Effector memory CD8-positive, alpha-beta T cell (primary cell): ENCODE measurements at regions not wholly inside any gene's neighbourhood (a gene's known extent, or its start where the extent isn't known, plus 50 kb on each side); places are given as distances from the start of the nearest gene placed in this dataset.
"Not testable (repeated sequence)": the region's sequence is repeated elsewhere in the genome, so short reads cannot be mapped to it uniquely, and the experiment has no call there.

Experiments
- ATAC-seq: fragments of 150-1000 bp; cut with Tn5 transposase; replicated peaks from 2 replicates; pipeline ENCODE4 v1.10.0; 2021; ENCODE audit warnings: mild to moderate bottlenecking, moderate library complexity
- DNase-seq, 3 experiments: peaks; one replicate each; pipeline ENCODE4 v3.0.0; 2021
- H3K27ac Mint-ChIP-seq, 2 donors: one replicate each; pipeline ENCODE4 v1.8.0; 2022; ENCODE audit warnings: mild to moderate bottlenecking in 2 of 2, mixed read lengths in 2 of 2, moderate library complexity in 2 of 2
- H3K27me3 Mint-ChIP-seq, 2 donors: one replicate each; pipeline ENCODE4 v1.8.0; 2022; ENCODE audit warnings: mixed read lengths in 2 of 2
- H3K36me3 Mint-ChIP-seq: one replicate; pipeline ENCODE4 v1.8.0; 2022; ENCODE audit warnings: mild to moderate bottlenecking, moderate library complexity, mixed read lengths; ENCODE audit not compliant: insufficient read depth
- H3K4me1 Mint-ChIP-seq, 2 donors: one replicate each; pipeline ENCODE4 v1.8.0; 2022; ENCODE audit warnings: low read depth in 2 of 2, mixed read lengths in 2 of 2
- H3K4me3 Mint-ChIP-seq, 2 donors: one replicate each; pipeline ENCODE4 v1.8.0; 2022; ENCODE audit warnings: mild to moderate bottlenecking in 2 of 2, mixed read lengths in 2 of 2, moderate library complexity in 2 of 2
- H3K9me3 Mint-ChIP-seq, 2 donors: one replicate each; pipeline ENCODE4 v1.8.0; 2022; ENCODE audit warnings: mixed read lengths in 2 of 2

- no peak for DNase-seq
- no peak overlapping the region for H3K4me3 Mint-ChIP-seq
- ATAC-seq, result no peak
- H3K4me1 Mint-ChIP-seq, result no peaks in the 10 kb centered on the region
- H3K27ac Mint-ChIP-seq, result no peak overlapping the region
- no peaks in the 10 kb centered on the region for H3K9me3 Mint-ChIP-seq
- H3K36me3 Mint-ChIP-seq, result no peaks in the 10 kb centered on the region
- H3K27me3 Mint-ChIP-seq, result peaks cover 31 to 55% of the 10 kb centered on the region in 2 donors
These were observed 87.0 kb upstream of the MAGI3 start for GRCh38 chr1:113303267-113303666.

GRCh38 chr1:113305029-113305428 is 85.3 kb upstream of the MAGI3 start:
- H3K27ac Mint-ChIP-seq, DNase-seq, H3K9me3 Mint-ChIP-seq, H3K36me3 Mint-ChIP-seq, H3K4me3 Mint-ChIP-seq, ATAC-seq, H3K4me1 Mint-ChIP-seq: not testable (repeated sequence)
- H3K27me3 Mint-ChIP-seq, result peaks cover 44 to 71% of the 10 kb centered on the region in 2 donors

GRCh38 chr1:113307771-113308445 is 82.4 kb upstream of the MAGI3 start:
- peaks cover 58 to 85% of the 10 kb centered on the region in 2 donors for H3K27me3 Mint-ChIP-seq
- no peak overlapping the region for H3K4me3 Mint-ChIP-seq
- H3K4me1 Mint-ChIP-seq, result no peaks in the 10 kb centered on the region
- peaks cover 6 to 9% of the 10 kb centered on the region in 2 donors for H3K9me3 Mint-ChIP-seq
- peaks cover 3% of the 10 kb centered on the region for H3K36me3 Mint-ChIP-seq
- DNase-seq, result no peak
- ATAC-seq, result no peak
- no peak overlapping the region for H3K27ac Mint-ChIP-seq

- not testable (repeated sequence) for H3K4me1 Mint-ChIP-seq, DNase-seq, H3K9me3 Mint-ChIP-seq, H3K4me3 Mint-ChIP-seq, H3K36me3 Mint-ChIP-seq, ATAC-seq, H3K27ac Mint-ChIP-seq
- H3K27me3 Mint-ChIP-seq, result peaks cover 51 to 58% of the 10 kb centered on the region in 2 donors
These were observed 77.7 kb upstream of the MAGI3 start for GRCh38 chr1:113312651-113313050.

GRCh38 chr1:113314600-113314999 is 75.7 kb upstream of the MAGI3 start:
- Mint-ChIP-seq H3K4me1 (no peaks in the 10 kb centered on the region), H3K36me3 (peaks cover 3% of the 10 kb centered on the region), H3K27ac (no peak overlapping the region), H3K4me3 (no peak overlapping the region), H3K27me3 (peaks cover 32 to 40% of the 10 kb centered on the region in 2 donors), H3K9me3 (peaks cover 7 to 9% of the 10 kb centered on the region in 2 donors)
- DNase-seq (no peak), ATAC-seq (no peak)

- no peaks in the 10 kb centered on the region for H3K27me3 Mint-ChIP-seq
- no peaks in the 10 kb centered on the region for H3K4me1 Mint-ChIP-seq
- no peak overlapping the region for H3K27ac Mint-ChIP-seq
- ATAC-seq (no peak), DNase-seq (no peak)
- H3K9me3 Mint-ChIP-seq, result no peaks in the 10 kb centered on the region
- no peaks in the 10 kb centered on the region for H3K36me3 Mint-ChIP-seq
- no peak overlapping the region for H3K4me3 Mint-ChIP-seq
These were observed 70.0 kb upstream of the MAGI3 start for GRCh38 chr1:113320272-113320671.

- no peaks in the 10 kb centered on the region for H3K9me3 Mint-ChIP-seq
These were observed 69.2 kb upstream of the MAGI3 start for GRCh38 chr1:113320972-113321680.

GRCh38 chr1:113321771-113322387 is 68.4 kb upstream of the MAGI3 start:
- ATAC-seq (no peak), DNase-seq (no peak)
- no peak overlapping the region for H3K27ac Mint-ChIP-seq
- H3K27me3 Mint-ChIP-seq, result no peaks in the 10 kb centered on the region
- H3K36me3 Mint-ChIP-seq, result no peaks in the 10 kb centered on the region
- H3K4me3 Mint-ChIP-seq, result no peak overlapping the region
- H3K9me3 Mint-ChIP-seq, result no peaks in the 10 kb centered on the region
- H3K4me1 Mint-ChIP-seq, result no peaks in the 10 kb centered on the region

More at GRCh38 chr1:113320972-113321680, 69.2 kb upstream of the MAGI3 start:
- Mint-ChIP-seq H3K27ac (no peak overlapping the region), H3K27me3 (no peaks in the 10 kb centered on the region), H3K36me3 (no peaks in the 10 kb centered on the region), H3K4me3 (no peak overlapping the region), H3K4me1 (no peaks in the 10 kb centered on the region)
- ATAC-seq (no peak), DNase-seq (no peak)

- H3K27me3 Mint-ChIP-seq, result no peaks in the 10 kb centered on the region
- no peaks in the 10 kb centered on the region for H3K4me1 Mint-ChIP-seq
- H3K36me3 Mint-ChIP-seq, result no peaks in the 10 kb centered on the region
- ATAC-seq, result no peak
- H3K27ac Mint-ChIP-seq, result no peak overlapping the region
- no peak overlapping the region for H3K4me3 Mint-ChIP-seq
- DNase-seq, result no peak
- H3K9me3 Mint-ChIP-seq, result no peaks in the 10 kb centered on the region
These were observed 67.9 kb upstream of the MAGI3 start for GRCh38 chr1:113322439-113322838.

- H3K36me3 Mint-ChIP-seq, result no peaks in the 10 kb centered on the region
- H3K4me3 Mint-ChIP-seq, result no peak overlapping the region
- no peak overlapping the region for H3K27ac Mint-ChIP-seq
- no peaks in the 10 kb centered on the region for H3K27me3 Mint-ChIP-seq
- no peaks in the 10 kb centered on the region for H3K4me1 Mint-ChIP-seq
- ATAC-seq (no peak), DNase-seq (no peak)
- no peaks in the 10 kb centered on the region for H3K9me3 Mint-ChIP-seq
These were observed 65.3 kb upstream of the MAGI3 start for GRCh38 chr1:113325022-113325421.

- Mint-ChIP-seq H3K4me1 (no peaks in the 10 kb centered on the region), H3K27ac (no peak overlapping the region), H3K9me3 (no peaks in the 10 kb centered on the region), H3K36me3 (no peaks in the 10 kb centered on the region), H3K4me3 (no peak overlapping the region), H3K27me3 (no peaks in the 10 kb centered on the region)
- DNase-seq (no peak), ATAC-seq (no peak)
These were observed 63.3 kb upstream of the MAGI3 start for GRCh38 chr1:113326976-113327375.

- Mint-ChIP-seq H3K4me1 (no peaks in the 10 kb centered on the region), H3K4me3 (no peak overlapping the region)
- no peak for ATAC-seq
These were observed 57.3 kb upstream of the MAGI3 start for GRCh38 chr1:113333056-113333455.

GRCh38 chr1:113340038-113340437 is 50.3 kb upstream of the MAGI3 start:
- Mint-ChIP-seq H3K4me3 (no peak overlapping the region), H3K4me1 (no peaks in the 10 kb centered on the region), H3K27ac (no peak overlapping the region), H3K36me3 (no peaks in the 10 kb centered on the region), H3K9me3 (no peaks in the 10 kb centered on the region), H3K27me3 (peaks cover 37 to 38% of the 10 kb centered on the region in 2 donors)
- no peak for ATAC-seq
- no peak for DNase-seq

More at GRCh38 chr1:113333056-113333455, 57.3 kb upstream of the MAGI3 start:
- DNase-seq, result no peak
- Mint-ChIP-seq H3K27ac (no peak overlapping the region), H3K36me3 (no peaks in the 10 kb centered on the region), H3K27me3 (peaks cover 0 to 23% of the 10 kb centered on the region in 2 donors), H3K9me3 (no peaks in the 10 kb centered on the region)
